Immature natural killer cell (primary cell): ENCODE measurements at regions not wholly inside any gene's neighbourhood (a gene's known extent, or its start where the extent isn't known, plus 50 kb on each side); places are given as distances from the start of the nearest gene placed in this dataset.

Experiments
- DNase-seq, 3 donors: peaks; one replicate each; pipeline ENCODE4 v3.0.0; 2022; ENCODE audit warnings: mixed read lengths in 1 of 3
- H3K27ac Mint-ChIP-seq, 6 donors: one replicate each; pipeline ENCODE4 v1.8.0; 2020; ENCODE audit warnings: mixed read lengths in 6 of 6, mild to moderate bottlenecking in 5 of 6, inconsistent platforms in 4 of 6, moderate library complexity in 3 of 6
- H3K27me3 Mint-ChIP-seq, 3 donors: one replicate each; pipeline ENCODE4 v1.8.0; 2020 to 2021; ENCODE audit warnings: low read depth in 3 of 3, mild to moderate bottlenecking in 3 of 3, mixed read lengths in 3 of 3, moderate library complexity in 3 of 3, inconsistent platforms in 1 of 3
- H3K36me3 Mint-ChIP-seq, 3 donors: one replicate each; pipeline ENCODE4 v1.8.0; 2020; ENCODE audit warnings: mixed read lengths in 3 of 3, inconsistent platforms in 2 of 3, mild to moderate bottlenecking in 2 of 3
- H3K4me1 Mint-ChIP-seq, 2 donors: one replicate each; pipeline ENCODE4 v1.8.0; 2020; ENCODE audit warnings: inconsistent platforms in 2 of 2, mild to moderate bottlenecking in 2 of 2, mixed read lengths in 2 of 2, moderate library complexity in 1 of 2
- H3K4me3 Mint-ChIP-seq, 5 donors: one replicate each; pipeline ENCODE4 v1.8.0; 2020; ENCODE audit warnings: mild to moderate bottlenecking in 5 of 5, mixed read lengths in 5 of 5, inconsistent platforms in 3 of 5, moderate library complexity in 3 of 5
- H3K9me3 Mint-ChIP-seq, 6 donors: one replicate each; pipeline ENCODE4 v1.8.0; 2020; ENCODE audit warnings: mild to moderate bottlenecking in 6 of 6, mixed read lengths in 6 of 6, inconsistent platforms in 4 of 6, moderate library complexity in 3 of 6

- peak overlapping the region in 5 of 6 donors; percentile 2 to 44 (median 31) for H3K27ac Mint-ChIP-seq
- H3K4me1 Mint-ChIP-seq: peaks cover 9 to 17% of the 10 kb centered on the region in 2 donors
- H3K36me3 Mint-ChIP-seq: peaks cover 17 to 27% (median 26%) of the 10 kb centered on the region in 3 donors
- no peak overlapping the region for H3K4me3 Mint-ChIP-seq
- no peaks in the 10 kb centered on the region for H3K27me3 Mint-ChIP-seq
- DNase-seq: peak in 1 of 3 donors; percentile 17
- peaks cover 0 to 2% (median 0%) of the 10 kb centered on the region in 6 donors for H3K9me3 Mint-ChIP-seq
Measured at GRCh38 chr14:97776890-97777558, 979.8 kb downstream of the VRK1 start.

GRCh38 chr14:97777622-97778355 is 980.6 kb downstream of the VRK1 start:
- Mint-ChIP-seq H3K27me3 (no peaks in the 10 kb centered on the region), H3K9me3 (peaks cover 0 to 2% (median 0%) of the 10 kb centered on the region in 6 donors), H3K36me3 (peaks cover 10 to 30% (median 26%) of the 10 kb centered on the region in 3 donors), H3K27ac (peak overlapping the region in 3 of 6 donors; percentile 12 to 34 (median 14)), H3K4me1 (peaks cover 9 to 17% of the 10 kb centered on the region in 2 donors), H3K4me3 (no peak overlapping the region)
- DNase-seq: no peak

GRCh38 chr14:97779140-97779539 is 982.0 kb downstream of the VRK1 start:
- no peaks in the 10 kb centered on the region for H3K27me3 Mint-ChIP-seq
- peaks cover 10 to 30% (median 26%) of the 10 kb centered on the region in 3 donors for H3K36me3 Mint-ChIP-seq

GRCh38 chr14:97780804-97781203 is 983.6 kb downstream of the VRK1 start:
- no peaks in the 10 kb centered on the region for H3K9me3 Mint-ChIP-seq
- H3K27ac Mint-ChIP-seq: no peak overlapping the region
- no peak for DNase-seq
- peaks cover 0 to 22% (median 20%) of the 10 kb centered on the region in 3 donors for H3K36me3 Mint-ChIP-seq
- H3K4me1 Mint-ChIP-seq: peaks cover 9 to 24% of the 10 kb centered on the region in 2 donors
- no peaks in the 10 kb centered on the region for H3K27me3 Mint-ChIP-seq
- no peak overlapping the region for H3K4me3 Mint-ChIP-seq

More at GRCh38 chr14:97779140-97779539, 982.0 kb downstream of the VRK1 start:
- H3K27ac Mint-ChIP-seq: no peak overlapping the region
- peaks cover 0 to 2% (median 0%) of the 10 kb centered on the region in 6 donors for H3K9me3 Mint-ChIP-seq
- no peak overlapping the region for H3K4me3 Mint-ChIP-seq
- DNase-seq: no peak
- peaks cover 9 to 17% of the 10 kb centered on the region in 2 donors for H3K4me1 Mint-ChIP-seq

GRCh38 chr14:97781961-97782360 is 984.8 kb downstream of the VRK1 start:
- Mint-ChIP-seq H3K4me1 (peaks cover 7 to 16% of the 10 kb centered on the region in 2 donors), H3K27me3 (no peaks in the 10 kb centered on the region), H3K4me3 (no peak overlapping the region), H3K27ac (no peak overlapping the region), H3K9me3 (no peaks in the 10 kb centered on the region), H3K36me3 (peaks cover 0 to 22% (median 14%) of the 10 kb centered on the region in 3 donors)
- DNase-seq: no peak

GRCh38 chr14:97782871-97783414 is 985.8 kb downstream of the VRK1 start:
- peaks cover 0 to 17% (median 14%) of the 10 kb centered on the region in 3 donors for H3K36me3 Mint-ChIP-seq
- H3K27me3 Mint-ChIP-seq: no peaks in the 10 kb centered on the region
- H3K4me3 Mint-ChIP-seq: no peak overlapping the region
- DNase-seq: no peak
- no peaks in the 10 kb centered on the region for H3K9me3 Mint-ChIP-seq
- H3K4me1 Mint-ChIP-seq: peaks cover 0 to 7% of the 10 kb centered on the region in 2 donors
- H3K27ac Mint-ChIP-seq: no peak overlapping the region

GRCh38 chr14:97785495-97785894 is 988.3 kb downstream of the VRK1 start:
- no peaks in the 10 kb centered on the region for H3K9me3 Mint-ChIP-seq
- H3K27me3 Mint-ChIP-seq: peaks cover 0 to 7% (median 0%) of the 10 kb centered on the region in 3 donors
- H3K27ac Mint-ChIP-seq: peak overlapping the region in 3 of 6 donors; percentile 1 to 50 (median 19)
- peaks cover 3 to 13% of the 10 kb centered on the region in 2 donors for H3K4me1 Mint-ChIP-seq
- no peak for DNase-seq
- peaks cover 0 to 10% (median 8%) of the 10 kb centered on the region in 3 donors for H3K36me3 Mint-ChIP-seq
- no peak overlapping the region for H3K4me3 Mint-ChIP-seq

GRCh38 chr14:97788364-97788763 is 991.2 kb downstream of the VRK1 start:
- Mint-ChIP-seq H3K27ac (no peak overlapping the region), H3K9me3 (no peaks in the 10 kb centered on the region), H3K4me1 (peaks cover 12 to 24% of the 10 kb centered on the region in 2 donors), H3K4me3 (no peak overlapping the region), H3K36me3 (no peaks in the 10 kb centered on the region), H3K27me3 (peaks cover 0 to 7% (median 0%) of the 10 kb centered on the region in 3 donors)
- DNase-seq: no peak

GRCh38 chr14:97788846-97789526 is 991.8 kb downstream of the VRK1 start:
- Mint-ChIP-seq H3K27me3 (peaks cover 0 to 7% (median 0%) of the 10 kb centered on the region in 3 donors), H3K4me3 (no peak overlapping the region), H3K9me3 (no peaks in the 10 kb centered on the region), H3K27ac (no peak overlapping the region), H3K4me1 (peaks cover 12 to 24% of the 10 kb centered on the region in 2 donors), H3K36me3 (no peaks in the 10 kb centered on the region)
- DNase-seq: no peak

GRCh38 chr14:97791072-97791471 is 993.9 kb downstream of the VRK1 start:
- Mint-ChIP-seq H3K27ac (peak overlapping the region in 3 of 6 donors; percentile 1 to 69 (median 17)), H3K27me3 (peaks cover 0 to 7% (median 0%) of the 10 kb centered on the region in 3 donors), H3K4me1 (peaks cover 12 to 17% of the 10 kb centered on the region in 2 donors), H3K9me3 (no peaks in the 10 kb centered on the region), H3K36me3 (no peaks in the 10 kb centered on the region), H3K4me3 (peak overlapping the region in 2 of 5 donors; percentile 21 to 36)
- DNase-seq: peak in 1 of 3 donors; percentile 16

- Mint-ChIP-seq H3K27ac (no peak overlapping the region), H3K27me3 (peaks cover 0 to 9% (median 0%) of the 10 kb centered on the region in 3 donors), H3K4me3 (no peak overlapping the region), H3K9me3 (no peaks in the 10 kb centered on the region), H3K4me1 (peaks cover 12 to 17% of the 10 kb centered on the region in 2 donors), H3K36me3 (no peaks in the 10 kb centered on the region)
- no peak for DNase-seq
Measured at GRCh38 chr14:97791906-97792305, 994.7 kb downstream of the VRK1 start.

GRCh38 chr14:97796511-97796910 is 999.3 kb downstream of the VRK1 start:
- Mint-ChIP-seq H3K4me1 (peaks cover 0 to 1% of the 10 kb centered on the region in 2 donors), H3K4me3 (no peak overlapping the region), H3K36me3 (no peaks in the 10 kb centered on the region), H3K27ac (no peak overlapping the region), H3K9me3 (no peaks in the 10 kb centered on the region), H3K27me3 (peaks cover 2 to 4% (median 3%) of the 10 kb centered on the region in 3 donors)
- no peak for DNase-seq

GRCh38 chr14:97798176-97798575 is 1001.0 kb downstream of the VRK1 start:
- DNase-seq: no peak
- H3K27me3 Mint-ChIP-seq: peaks cover 3 to 6% (median 4%) of the 10 kb centered on the region in 3 donors
- peaks cover 0 to 4% (median 0%) of the 10 kb centered on the region in 3 donors for H3K36me3 Mint-ChIP-seq
- H3K9me3 Mint-ChIP-seq: no peaks in the 10 kb centered on the region
- no peak overlapping the region for H3K4me3 Mint-ChIP-seq
- H3K4me1 Mint-ChIP-seq: no peaks in the 10 kb centered on the region
- no peak overlapping the region for H3K27ac Mint-ChIP-seq
